ENCODE measurements at regions not wholly inside any gene's neighbourhood (a gene's known extent, or its start where the extent isn't known, plus 50 kb on each side); places are given as distances from the start of the nearest gene placed in this dataset.

GRCh38 chr5:68531970-68532369 is 316.4 kb downstream of the PIK3R1 start (continued):
- no peak for TF ChIP-seq ZBTB40 (IDR thresholded peaks at IDR 0.05)
- no peak for TF ChIP-seq ZBTB40 (CRISPR knock-in tag; IDR thresholded peaks at IDR 0.05)
- TF ChIP-seq ZNF513 (CRISPR knock-in tag; conservative IDR thresholded peaks at IDR 0.05): no peak
- no peak for TF ChIP-seq ZNF746 (CRISPR knock-in tag; IDR thresholded peaks at IDR 0.05)
- no peak for TF ChIP-seq ZNF597 (CRISPR knock-in tag; IDR thresholded peaks at IDR 0.05)
- no peak for TF ChIP-seq ZNF556 (CRISPR knock-in tag; IDR thresholded peaks at IDR 0.05; ENCODE audit: borderline replicate concordance)

Measured in HepG2 (cell line).